ENCODE measurements at regions not wholly inside any gene's neighbourhood (a gene's known extent, or its start where the extent isn't known, plus 50 kb on each side); places are given as distances from the start of the nearest gene placed in this dataset.
A peak's percentile ranks its signal among the peaks of the same experiment; 100 is the strongest.

GRCh38 chr2:146821836-146822316 lies 1023.0 kb upstream of the ACVR2A start:
- Histone ChIP-seq H3K27me3 (ENCODE audit: insufficient read depth, poor library complexity, severe bottlenecking) (no peaks in the 10 kb centered on the region), H3K4me1 (ENCODE audit: insufficient read depth, poor library complexity, severe bottlenecking) (peaks cover 42% of the 10 kb centered on the region), H3K4me3 (ENCODE audit: severe bottlenecking) (no peak overlapping the region), H3K36me3 (ENCODE audit: low read depth) (no peaks in the 10 kb centered on the region), H3K27ac (ENCODE audit: poor library complexity, severe bottlenecking) (peak overlapping the region; percentile 38), H3K9me3 (ENCODE audit: severe bottlenecking) (no peaks in the 10 kb centered on the region)
- peak; percentile 64 for ATAC-seq (ENCODE audit: low read depth)
- TF ChIP-seq, protein P1, sequence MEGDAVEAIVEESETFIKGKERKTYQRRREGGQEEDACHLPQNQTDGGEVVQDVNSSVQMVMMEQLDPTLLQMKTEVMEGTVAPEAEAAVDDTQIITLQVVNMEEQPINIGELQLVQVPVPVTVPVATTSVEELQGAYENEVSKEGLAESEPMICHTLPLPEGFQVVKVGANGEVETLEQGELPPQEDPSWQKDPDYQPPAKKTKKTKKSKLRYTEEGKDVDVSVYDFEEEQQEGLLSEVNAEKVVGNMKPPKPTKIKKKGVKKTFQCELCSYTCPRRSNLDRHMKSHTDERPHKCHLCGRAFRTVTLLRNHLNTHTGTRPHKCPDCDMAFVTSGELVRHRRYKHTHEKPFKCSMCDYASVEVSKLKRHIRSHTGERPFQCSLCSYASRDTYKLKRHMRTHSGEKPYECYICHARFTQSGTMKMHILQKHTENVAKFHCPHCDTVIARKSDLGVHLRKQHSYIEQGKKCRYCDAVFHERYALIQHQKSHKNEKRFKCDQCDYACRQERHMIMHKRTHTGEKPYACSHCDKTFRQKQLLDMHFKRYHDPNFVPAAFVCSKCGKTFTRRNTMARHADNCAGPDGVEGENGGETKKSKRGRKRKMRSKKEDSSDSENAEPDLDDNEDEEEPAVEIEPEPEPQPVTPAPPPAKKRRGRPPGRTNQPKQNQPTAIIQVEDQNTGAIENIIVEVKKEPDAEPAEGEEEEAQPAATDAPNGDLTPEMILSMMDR (IDR thresholded peaks at IDR 0.05; ENCODE audit: poor library complexity, severe bottlenecking), result peak; percentile 29
- no peak for DNase-seq (ENCODE audit: low spot score)

DNA sequence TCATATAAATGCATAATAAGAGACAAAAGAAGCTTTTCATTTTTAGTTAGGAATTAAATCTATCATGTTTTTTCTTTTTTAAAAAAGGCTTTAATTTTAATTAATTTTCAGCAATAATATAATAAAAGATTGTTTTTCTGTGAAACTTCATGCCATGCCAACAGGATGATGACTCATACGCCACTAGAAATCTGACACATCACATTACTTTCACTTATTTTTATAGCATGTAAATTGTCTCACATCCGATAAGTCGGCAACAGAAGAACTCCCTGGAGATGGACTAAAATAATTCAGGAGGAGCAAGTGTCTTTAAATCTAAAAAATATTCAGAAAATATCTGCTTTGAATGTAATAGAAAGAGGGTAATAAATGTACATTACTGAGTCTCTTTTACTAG lies 1024.2 kb upstream of the ACVR2A start:
- peaks cover 42% of the 10 kb centered on the region for H3K4me1 ChIP-seq (ENCODE audit: insufficient read depth, poor library complexity, severe bottlenecking)
- ATAC-seq (ENCODE audit: low read depth) (peak; percentile 24; the same call in 1 of the 3 replicates), DNase-seq (ENCODE audit: low spot score) (no peak)
- no peaks in the 10 kb centered on the region for H3K27me3 ChIP-seq (ENCODE audit: insufficient read depth, poor library complexity, severe bottlenecking)
- TF ChIP-seq, protein P1 (IDR thresholded peaks at IDR 0.05; ENCODE audit: poor library complexity, severe bottlenecking), result no peak
- H3K36me3 ChIP-seq (ENCODE audit: low read depth), result no peaks in the 10 kb centered on the region
- H3K9me3 ChIP-seq (ENCODE audit: severe bottlenecking), result no peaks in the 10 kb centered on the region
- H3K4me3 ChIP-seq (ENCODE audit: severe bottlenecking), result no peak overlapping the region
- no peak overlapping the region for H3K27ac ChIP-seq (ENCODE audit: poor library complexity, severe bottlenecking)

- H3K9me3 ChIP-seq (ENCODE audit: severe bottlenecking), result no peaks in the 10 kb centered on the region
- ATAC-seq (ENCODE audit: low read depth) (peak; percentile 58), DNase-seq (ENCODE audit: low spot score) (no peak)
- H3K4me3 ChIP-seq (ENCODE audit: severe bottlenecking), result no peak overlapping the region
- peak overlapping the region; percentile 70 for H3K27ac ChIP-seq (ENCODE audit: poor library complexity, severe bottlenecking)
- TF ChIP-seq, protein P1 (IDR thresholded peaks at IDR 0.05; ENCODE audit: poor library complexity, severe bottlenecking), result no peak
- H3K36me3 ChIP-seq (ENCODE audit: low read depth), result no peaks in the 10 kb centered on the region
- peaks cover 50% of the 10 kb centered on the region for H3K4me1 ChIP-seq (ENCODE audit: insufficient read depth, poor library complexity, severe bottlenecking)
- H3K27me3 ChIP-seq (ENCODE audit: insufficient read depth, poor library complexity, severe bottlenecking), result no peaks in the 10 kb centered on the region
Observed at GRCh38 chr2:146818122-146818521, 1026.7 kb upstream of the ACVR2A start.

DNA sequence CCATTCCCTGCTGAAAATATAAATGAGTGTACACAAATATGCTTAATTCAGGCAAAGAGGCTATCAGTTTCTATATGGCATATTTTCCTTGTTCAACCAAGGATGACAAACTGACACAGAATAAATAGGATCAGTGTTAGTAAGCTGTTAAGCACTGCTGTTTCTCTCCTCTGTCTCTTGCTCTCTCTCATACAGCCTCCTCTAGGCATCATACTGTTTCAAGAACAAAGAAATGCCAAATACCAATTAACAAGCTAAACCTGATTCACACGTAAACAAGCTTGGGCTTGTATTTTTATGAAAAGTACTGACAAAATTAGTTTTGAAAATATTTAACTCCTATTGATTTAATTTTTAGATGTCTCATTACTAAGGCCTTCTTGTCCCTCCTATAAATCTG lies 1027.2 kb upstream of the ACVR2A start:
- H3K27me3 ChIP-seq (ENCODE audit: insufficient read depth, poor library complexity, severe bottlenecking), result no peaks in the 10 kb centered on the region
- TF ChIP-seq, protein P1 (IDR thresholded peaks at IDR 0.05; ENCODE audit: poor library complexity, severe bottlenecking), result no peak
- H3K36me3 ChIP-seq (ENCODE audit: low read depth), result no peaks in the 10 kb centered on the region
- H3K9me3 ChIP-seq (ENCODE audit: severe bottlenecking), result no peaks in the 10 kb centered on the region
- peaks cover 50% of the 10 kb centered on the region for H3K4me1 ChIP-seq (ENCODE audit: insufficient read depth, poor library complexity, severe bottlenecking)
- DNase-seq (ENCODE audit: low spot score) (no peak), ATAC-seq (ENCODE audit: low read depth) (peak; percentile 80)
- H3K4me3 ChIP-seq (ENCODE audit: severe bottlenecking), result no peak overlapping the region
- peak overlapping the region; percentile 70 for H3K27ac ChIP-seq (ENCODE audit: poor library complexity, severe bottlenecking)

- ATAC-seq (ENCODE audit: low read depth) (peak; percentile 80), DNase-seq (ENCODE audit: low spot score) (no peak)
- Histone ChIP-seq H3K4me3 (ENCODE audit: severe bottlenecking) (no peak overlapping the region), H3K4me1 (ENCODE audit: insufficient read depth, poor library complexity, severe bottlenecking) (peaks cover 27% of the 10 kb centered on the region), H3K27ac (ENCODE audit: poor library complexity, severe bottlenecking) (no peak overlapping the region), H3K27me3 (ENCODE audit: insufficient read depth, poor library complexity, severe bottlenecking) (no peaks in the 10 kb centered on the region), H3K36me3 (ENCODE audit: low read depth) (no peaks in the 10 kb centered on the region), H3K9me3 (ENCODE audit: severe bottlenecking) (no peaks in the 10 kb centered on the region)
- TF ChIP-seq, protein P1 (IDR thresholded peaks at IDR 0.05; ENCODE audit: poor library complexity, severe bottlenecking), result no peak
Observed at GRCh38 chr2:146814971-146815370, 1029.9 kb upstream of the ACVR2A start.

Measured in RWPE2 (cell line).